ENCODE measurements at regions not wholly inside any gene's neighbourhood (a gene's known extent, or its start where the extent isn't known, plus 50 kb on each side); places are given as distances from the start of the nearest gene placed in this dataset.

- Histone ChIP-seq H3K79me2 (ENCODE audit: control insufficient read depth in 1 of 2, insufficient read depth in 2 of 2, low read length in 2 of 2) (no peaks in the 10 kb centered on the region), H3K56ac (replicated peaks; ENCODE audit: insufficient read length, low read depth, low read length) (no peak overlapping the region), H3K23me2 (ENCODE audit: low read depth, low read length) (no peaks in the 10 kb centered on the region; the same call in 1 of the 2 replicates), H3K9me3 (ENCODE audit: insufficient read depth in 2 of 2, low read depth in 1 of 2, low read length in 1 of 2) (no peaks in the 10 kb centered on the region), H2AFZ (ENCODE audit: low read length) (no peak overlapping the region), H3K4me1 (replicated peaks in 1 of 4; ENCODE audit: control insufficient read depth in 3 of 4, insufficient read depth in 4 of 4, low read length in 3 of 4) (no peaks in the 10 kb centered on the region; a peak in 1 of 7 replicates), H3K79me1 (ENCODE audit: low read depth, low read length) (no peaks in the 10 kb centered on the region), H3K4ac (replicated peaks; ENCODE audit: insufficient read length, low read depth, low read length) (no peak overlapping the region), H3K27ac (ENCODE audit: low read depth, low read length) (no peak overlapping the region), H3K4me2 (ENCODE audit: insufficient read depth in 1 of 2, low read depth in 2 of 2, low read length in 2 of 2) (no peak overlapping the region), H3K23ac (ENCODE audit: insufficient read length) (no peak overlapping the region), H3K18ac (ENCODE audit: extremely low read depth, low read length) (no peak overlapping the region), H2BK15ac (ENCODE audit: low read length) (no peak overlapping the region), H3K9ac (replicated peaks in 1 of 4; ENCODE audit: extremely low read depth in 1 of 4, low read depth in 3 of 4, low read length in 3 of 4) (no peak overlapping the region), H4K20me1 (replicated peaks in 1 of 2; ENCODE audit: control insufficient read depth in 1 of 2, insufficient read depth in 2 of 2, low read length in 2 of 2) (no peaks in the 10 kb centered on the region), H3K14ac (ENCODE audit: insufficient read length) (no peak overlapping the region), H2AK5ac (ENCODE audit: low read depth, low read length) (no peak overlapping the region), H2BK20ac (ENCODE audit: low read length) (no peak overlapping the region), H4K91ac (replicated peaks; ENCODE audit: insufficient read length, low read length) (no peak overlapping the region), H2BK12ac (ENCODE audit: low read depth, low read length) (no peak overlapping the region), H2BK120ac (replicated peaks; ENCODE audit: low read depth, low read length) (no peak overlapping the region), H2BK5ac (ENCODE audit: low read depth, low read length) (no peak overlapping the region), H3K4me3 (ENCODE audit: extremely low read depth in 1 of 4, insufficient read depth in 2 of 4, low read depth in 3 of 4, low read length in 4 of 4) (no peak overlapping the region), H3K36me3 (ENCODE audit: control insufficient read depth in 2 of 4, insufficient read depth in 4 of 4, low read length in 3 of 4) (no peaks in the 10 kb centered on the region), H4K8ac (ENCODE audit: extremely low read depth, insufficient read depth, low read length) (no peak overlapping the region), H3K27me3 (replicated peaks in 1 of 4; ENCODE audit: control insufficient read depth in 3 of 4, extremely low read depth in 1 of 4, insufficient read depth in 3 of 4, low read length in 3 of 4) (no peaks in the 10 kb centered on the region), H4K5ac (ENCODE audit: insufficient read length, low read depth, low read length) (no peak overlapping the region)
- DNase-seq (ENCODE audit: low read depth in 1 of 2, low spot score in 2 of 2) (no peak), FAIRE-seq (peak; percentile 70)
- ChIA-PET CTCF (ENCODE audit: partially characterized antibody) (interaction anchor here (1.1 kb wide), 1 partner anchor 9 kb away, joined by 4 read pairs; no protein-coding TSS in a partner anchor), POLR2A (ENCODE audit: partially characterized antibody) (no interaction called here)
- TF ChIP-seq CTCF (IDR thresholded peaks at IDR 0.05; ENCODE audit: control extremely low read depth in 1 of 3, insufficient read depth in 1 of 3, low read depth in 1 of 3, low read length in 3 of 3) (peak; percentile 7 to 46 (median 17); a peak in 3 of 4 replicates), RAD21 (IDR thresholded peaks at IDR 0.05 in 1 of 2, conservative IDR thresholded peaks at IDR 0.05 in 1 of 2; ENCODE audit: low read depth in 2 of 2, low read length in 2 of 2) (peak; percentile 54 to 57), BACH1 (IDR thresholded peaks at IDR 0.05; ENCODE audit: low read length) (no peak)
- WGBS, 2 experiments (ENCODE audit: extremely low coverage in 1 of 2, insufficient coverage in 1 of 2, insufficient read length in 1 of 2, insufficient replicate concordance in 2 of 2, low coverage in 1 of 2, low lambda C conversion rate in 2 of 2, missing lambda C conversion rate in 1 of 2): 69% methylated on average over 3 of the region's 3 CpGs; no CpG with 5 or more reads in 1 of the 2 experiments
These were observed 1216.1 kb downstream of the FSTL5 start for GRCh38 chr4:160947653-160948052.

Measured in H1 (cell line).